ENCODE measurements at regions not wholly inside any gene's neighbourhood (a gene's known extent, or its start where the extent isn't known, plus 50 kb on each side); places are given as distances from the start of the nearest gene placed in this dataset.
"Not testable (repeated sequence)": the region's sequence is repeated elsewhere in the genome, so short reads cannot be mapped to it uniquely, and the experiment has no call there.

DNA sequence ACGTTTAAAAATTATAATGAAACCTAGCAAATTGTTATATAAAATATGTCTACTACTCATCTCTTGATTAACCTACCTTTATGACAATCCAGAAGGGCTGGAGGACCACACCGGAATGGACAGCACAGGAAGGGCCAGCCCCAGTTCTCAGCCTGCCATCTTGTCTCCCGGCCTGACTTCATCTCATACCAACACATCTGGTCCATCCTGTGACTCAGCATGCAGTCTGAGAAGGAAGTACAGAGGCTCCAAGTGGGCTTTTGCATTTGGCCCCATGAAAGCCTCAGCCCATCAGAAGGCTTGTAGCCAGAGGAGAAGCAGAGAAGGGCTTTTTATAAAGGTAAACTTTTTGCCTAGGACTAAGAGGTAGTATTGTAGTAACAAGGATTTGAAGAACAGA, 436.6 kb downstream of the MRPL39 start:
- no peak for DNase-seq (ENCODE audit: low read depth)

DNA sequence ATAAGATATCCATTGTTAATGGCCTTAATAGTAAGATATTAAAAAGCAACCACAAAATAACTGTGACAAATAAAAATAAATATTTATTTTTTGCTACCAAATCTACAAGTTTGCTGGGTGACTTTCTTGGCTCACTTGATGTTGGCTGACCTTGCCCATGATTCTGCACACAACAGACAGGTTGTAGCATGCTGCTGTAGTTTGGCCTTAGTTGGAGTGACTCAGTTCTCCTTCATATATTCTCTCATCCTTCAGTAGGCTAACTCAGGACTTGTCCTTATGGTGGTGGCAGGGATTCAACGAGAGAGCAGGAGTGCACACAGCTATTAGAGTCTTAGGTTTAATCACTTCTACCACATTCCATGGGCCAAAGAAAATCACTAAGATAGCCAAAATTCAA, 437.9 kb downstream of the MRPL39 start:
- DNase-seq (ENCODE audit: low read depth) = no peak

DNA sequence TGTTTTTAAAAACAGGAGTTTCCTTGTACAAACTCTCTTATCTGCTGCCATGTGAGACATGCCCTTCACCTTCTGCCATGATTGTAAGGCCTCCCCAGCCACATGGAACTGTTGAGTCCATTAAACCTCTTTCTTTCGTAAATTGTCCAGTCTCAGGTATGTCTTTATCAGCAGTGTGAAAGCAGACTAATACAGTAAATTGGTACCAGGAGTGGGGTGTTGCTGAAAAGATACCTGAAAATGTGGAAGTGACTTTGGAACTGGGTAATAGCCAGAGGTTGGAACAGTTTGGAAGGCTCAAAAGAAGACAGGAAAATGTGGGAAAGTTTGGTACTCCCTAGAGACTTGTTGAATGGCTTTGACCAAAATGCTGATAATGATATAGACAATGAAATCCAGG, 440.4 kb downstream of the MRPL39 start:
- not testable (repeated sequence) for DNase-seq (ENCODE audit: low read depth)

DNA sequence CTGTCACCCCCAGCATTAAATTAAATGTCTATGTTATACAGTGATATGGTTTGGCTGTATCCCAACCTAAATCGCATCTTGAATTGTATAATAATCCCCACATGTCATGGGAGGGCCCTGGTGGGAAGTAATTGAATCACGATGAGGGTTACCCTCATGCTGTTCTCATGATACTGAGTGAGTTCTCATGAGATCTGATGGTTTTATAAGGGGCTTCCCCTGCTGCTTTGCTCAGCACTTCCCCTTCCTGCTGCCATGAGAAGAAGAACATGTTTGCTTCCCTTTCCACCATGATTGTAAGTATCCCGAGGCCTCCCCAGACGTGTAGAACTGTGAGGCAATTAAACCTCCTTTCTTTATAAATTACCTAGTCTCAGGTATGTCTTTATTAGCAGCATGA, 445.7 kb downstream of the MRPL39 start:
- DNase-seq (ENCODE audit: low read depth) = no peak

DNA sequence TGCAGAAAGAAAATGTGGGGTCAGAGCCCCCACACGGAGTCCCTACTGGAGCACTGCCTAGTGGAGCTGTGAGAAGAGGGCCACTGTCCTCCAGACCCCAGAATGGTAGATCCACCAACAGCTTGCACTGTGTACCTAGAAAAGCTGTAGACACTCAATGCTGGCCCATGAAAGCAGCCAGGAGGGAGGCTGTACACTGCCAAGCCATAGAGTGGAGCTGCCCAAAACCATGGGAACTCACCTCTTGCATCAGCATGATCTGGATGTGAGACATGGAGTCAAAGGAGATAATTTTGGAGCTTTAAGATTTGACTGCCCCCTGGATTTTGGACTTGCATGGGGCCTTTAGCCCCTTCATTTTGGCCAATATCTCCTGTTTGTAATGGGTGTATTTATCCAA, 452.3 kb downstream of the MRPL39 start:
- DNase-seq (ENCODE audit: low read depth) = not testable (repeated sequence)

DNA sequence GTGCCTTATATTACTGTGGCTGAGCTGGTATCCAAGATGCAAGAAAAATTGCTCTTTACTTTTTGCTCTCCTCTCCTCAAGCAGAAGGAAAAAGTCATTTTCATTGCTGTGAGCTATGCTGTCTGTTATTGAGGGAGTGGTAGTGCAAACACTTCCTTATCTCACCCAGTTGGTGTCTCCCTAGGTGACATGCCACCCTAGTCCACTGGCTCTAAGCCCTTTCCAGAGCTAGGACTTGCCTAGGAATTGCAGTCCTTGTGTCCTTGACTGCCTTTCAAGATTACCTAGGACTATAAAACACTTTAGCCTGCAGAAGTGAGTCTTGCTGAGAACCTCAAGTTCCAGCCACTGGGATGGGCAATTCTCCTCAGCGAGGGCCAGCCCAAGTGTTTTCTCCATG, 458.3 kb downstream of the MRPL39 start:
- no peak for DNase-seq (ENCODE audit: low read depth)

DNA sequence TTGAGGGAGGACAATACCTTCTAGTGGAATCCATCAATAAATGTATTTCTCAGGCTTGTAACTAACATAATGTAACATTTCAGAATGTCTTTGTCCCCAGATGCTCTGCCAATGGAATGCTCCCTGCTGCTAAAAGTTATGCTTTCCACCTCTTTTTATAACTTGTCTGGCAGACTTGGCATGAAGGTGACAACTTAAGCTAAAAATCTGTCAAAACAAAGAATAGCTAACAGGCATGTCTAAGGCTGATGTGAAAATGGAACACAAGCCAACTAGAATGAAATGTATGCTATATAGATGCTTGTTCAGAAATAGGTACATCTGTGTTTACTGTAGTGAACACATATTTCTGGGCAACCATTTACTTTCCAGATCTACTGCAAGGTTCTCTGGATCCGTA, 467.9 kb downstream of the MRPL39 start:
- DNase-seq (ENCODE audit: low read depth) = no peak

DNA sequence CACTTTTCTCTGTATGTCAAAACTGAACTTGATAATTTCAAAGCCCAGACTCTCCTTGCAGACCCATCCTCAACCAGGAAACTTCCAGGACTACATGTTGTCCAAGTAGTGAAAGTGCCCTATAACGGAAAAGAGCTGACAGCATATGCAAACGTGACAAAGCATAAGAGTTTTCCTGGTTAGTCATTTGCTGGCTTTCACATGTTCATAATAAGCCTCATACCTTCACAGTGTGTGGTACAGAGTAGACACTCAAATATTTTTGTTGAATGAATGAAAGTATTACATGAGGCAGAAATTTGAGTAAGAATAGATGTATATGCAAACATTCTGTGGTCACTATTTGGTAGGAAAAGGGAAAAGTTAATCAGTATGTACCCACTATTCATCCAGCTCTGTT, 473.3 kb downstream of the MRPL39 start:
- DNase-seq (ENCODE audit: low read depth) = no peak

DNA sequence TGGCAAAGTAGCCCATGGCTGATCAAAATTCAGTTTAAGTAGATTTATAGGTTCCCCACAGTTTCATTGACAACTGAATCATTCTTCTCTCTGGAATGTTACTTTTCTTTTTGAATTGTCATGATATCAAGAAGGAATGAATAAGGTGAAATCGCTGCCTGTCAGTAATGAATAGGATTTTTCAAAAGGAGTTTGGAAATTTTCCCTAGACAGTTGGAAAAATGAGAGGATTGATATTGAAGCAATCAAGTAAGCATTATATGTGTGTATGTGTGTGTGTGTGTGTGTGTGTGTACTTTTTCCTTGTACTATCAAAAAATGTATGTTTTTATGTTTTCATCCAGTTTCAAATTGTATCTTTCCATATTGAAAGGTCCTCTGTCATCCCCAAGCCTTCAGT, 479.5 kb downstream of the MRPL39 start:
- no peak for DNase-seq (ENCODE audit: low read depth)

DNA sequence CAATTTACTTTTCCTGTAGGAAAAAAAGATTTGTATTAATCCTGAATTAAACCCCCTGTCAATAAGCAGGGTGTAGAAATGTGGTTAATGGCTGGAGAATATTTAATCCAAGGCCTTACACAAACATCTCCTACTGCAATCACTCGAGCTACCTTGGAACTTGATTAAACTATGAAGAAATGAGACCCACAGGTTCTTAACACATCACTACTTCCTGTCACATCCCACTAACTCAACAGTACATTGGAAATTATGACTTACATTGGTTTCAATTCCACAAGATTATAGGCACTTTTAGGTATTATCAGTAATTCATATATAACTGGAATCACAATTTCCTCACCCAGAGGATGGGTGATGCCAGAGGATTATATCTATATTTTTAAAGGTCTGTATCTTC, 480.3 kb downstream of the MRPL39 start:
- no peak for DNase-seq (ENCODE audit: low read depth)

DNA sequence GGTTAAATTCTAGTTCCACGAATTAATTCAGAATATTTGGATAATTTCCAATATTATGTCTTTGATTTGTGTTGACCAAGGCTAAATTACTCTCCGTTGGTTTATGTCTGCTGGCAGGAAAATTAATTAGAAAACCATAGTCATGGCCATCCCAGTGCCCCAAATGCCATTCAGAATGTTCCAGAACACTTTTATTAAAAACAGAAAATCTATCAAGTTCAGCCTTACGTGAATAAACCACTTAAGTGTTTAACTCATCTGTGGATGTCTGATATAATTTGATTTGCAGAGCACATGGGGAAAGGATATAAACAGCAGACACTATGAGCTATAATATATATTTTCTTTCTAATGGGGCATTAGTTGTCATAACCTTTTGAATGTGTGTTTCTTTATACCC, 480.7 kb downstream of the MRPL39 start:
- no peak for DNase-seq (ENCODE audit: low read depth)

DNA sequence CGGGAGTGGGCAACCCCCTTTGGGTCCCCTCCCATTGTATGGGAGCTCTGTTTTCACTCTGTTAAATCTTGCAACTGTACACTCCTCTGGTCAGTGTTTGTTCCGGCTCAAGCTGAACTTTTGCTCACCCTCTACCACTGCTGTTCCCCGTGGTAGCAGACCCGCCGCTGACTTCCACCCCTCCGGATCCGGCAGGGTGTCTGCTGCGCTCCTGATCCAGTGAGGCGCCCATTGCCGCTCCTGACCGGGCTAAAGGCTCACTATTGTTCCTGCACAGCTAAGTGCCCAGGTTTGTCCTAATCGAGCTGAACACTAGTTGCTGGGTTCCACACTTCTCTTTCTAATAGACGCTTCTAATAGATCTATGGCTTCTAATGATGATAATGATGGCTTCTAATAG, 488.6 kb downstream of the MRPL39 start:
- DNase-seq (ENCODE audit: low read depth) = no peak

DNA sequence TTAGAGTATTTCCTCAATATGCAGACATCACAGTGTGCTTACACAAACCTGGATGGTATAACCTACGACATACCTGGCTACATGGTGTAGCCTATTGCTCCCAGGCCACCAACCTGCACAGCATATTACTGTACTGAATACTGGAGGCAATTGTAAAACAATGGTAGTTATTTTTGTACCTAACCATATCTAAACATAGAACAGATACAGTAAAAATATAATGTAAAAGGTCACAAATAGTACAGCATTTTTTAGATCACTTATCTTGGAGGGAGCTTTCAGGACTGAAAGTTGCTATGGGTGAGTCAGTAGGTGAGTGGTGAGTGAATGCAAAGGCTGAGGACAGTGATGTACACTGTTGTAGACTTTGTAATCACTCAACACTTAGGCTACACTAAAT, 492.3 kb downstream of the MRPL39 start:
- no peak for DNase-seq (ENCODE audit: low read depth)

DNA sequence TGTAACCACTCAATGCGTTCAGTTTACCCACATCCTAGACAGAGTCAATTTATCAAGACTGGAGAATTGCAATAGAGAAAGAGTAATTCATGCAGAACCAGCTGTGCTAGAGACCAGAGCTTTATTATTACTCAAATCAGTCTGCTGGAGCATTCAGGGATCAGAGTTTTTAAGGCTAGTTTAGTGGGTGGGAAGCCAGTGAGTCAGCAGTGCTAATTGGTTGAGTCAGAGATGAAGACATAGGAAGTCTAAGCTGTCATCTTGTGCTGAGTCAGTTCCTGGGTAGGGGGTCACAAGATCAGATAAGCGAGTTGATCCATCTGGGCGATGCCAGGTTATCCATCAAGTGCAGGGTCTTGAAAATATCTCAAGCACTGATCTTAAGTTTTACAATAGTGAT, 499.6 kb downstream of the MRPL39 start:
- no peak for DNase-seq (ENCODE audit: low read depth)

DNA sequence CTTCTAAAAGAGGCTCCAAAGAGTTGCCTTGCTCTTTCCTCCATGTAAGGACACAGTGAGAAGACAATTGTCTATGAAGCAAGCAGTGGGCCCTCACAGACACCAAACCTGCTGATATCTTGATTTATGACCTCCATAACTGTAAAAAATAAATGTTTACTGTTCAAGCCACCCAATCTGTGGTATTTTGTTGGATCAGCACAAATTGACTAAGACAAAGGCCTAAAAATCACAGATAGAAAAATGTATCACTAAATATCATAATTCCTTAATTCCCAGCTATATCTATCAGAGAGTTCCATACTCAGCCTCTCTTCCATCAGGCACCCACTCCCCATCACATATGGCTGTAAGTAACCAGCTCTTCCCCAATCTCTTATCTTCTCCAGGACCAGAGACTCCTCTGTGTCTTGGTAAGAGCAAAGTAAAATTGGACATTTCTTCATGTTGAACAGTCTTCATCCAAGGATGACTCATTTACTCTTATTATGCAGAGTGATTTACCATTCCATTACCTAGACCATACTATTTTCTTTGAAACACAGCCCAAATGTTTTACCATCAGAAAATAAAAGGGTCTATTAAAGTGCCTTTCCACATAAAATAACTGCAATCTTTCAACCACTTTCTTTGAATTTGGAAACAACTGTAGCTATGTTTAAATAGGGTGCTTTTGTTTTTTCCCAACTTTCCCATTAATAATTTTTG, 503.6 kb downstream of the MRPL39 start:
- no peak for DNase-seq (ENCODE audit: low read depth)

DNA sequence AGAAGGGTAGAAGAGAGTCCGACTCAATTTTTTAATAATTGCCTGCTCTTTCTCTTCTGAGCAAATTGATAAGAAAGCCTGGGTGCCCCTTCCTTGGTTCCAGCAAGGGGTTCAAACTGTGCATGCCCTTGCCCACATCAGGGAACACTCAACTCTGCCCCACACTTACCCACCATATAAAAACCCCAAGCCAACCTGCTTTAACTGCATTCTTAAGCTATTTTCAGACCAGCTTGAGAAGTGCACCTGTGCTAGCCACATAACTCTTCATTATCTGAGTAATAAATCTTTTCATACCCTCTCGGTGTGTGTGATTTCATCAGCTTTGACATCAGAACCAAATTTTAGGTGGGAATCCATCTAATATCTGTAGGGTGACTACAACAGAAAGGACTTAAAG, 509.6 kb downstream of the MRPL39 start:
- no peak for DNase-seq (ENCODE audit: low read depth)

DNA sequence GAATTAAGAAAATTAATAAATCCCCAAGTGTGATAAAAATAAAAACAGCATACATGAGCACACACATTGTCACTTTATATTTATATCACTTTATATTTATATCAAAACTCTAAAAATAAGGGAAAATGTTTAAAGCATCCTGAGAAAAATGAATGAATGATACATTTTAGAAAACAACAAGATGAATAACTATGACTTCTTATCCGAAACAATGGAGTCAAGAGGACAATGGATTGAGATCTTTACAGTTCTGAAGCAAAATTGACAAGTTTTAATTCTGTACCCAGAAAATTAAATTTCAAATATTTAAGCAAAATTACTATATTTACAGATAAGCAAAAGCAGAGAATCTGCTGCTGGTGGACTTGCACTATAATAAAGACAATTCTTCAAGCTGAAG, 512.6 kb downstream of the MRPL39 start:
- no peak for DNase-seq (ENCODE audit: low read depth)

DNA sequence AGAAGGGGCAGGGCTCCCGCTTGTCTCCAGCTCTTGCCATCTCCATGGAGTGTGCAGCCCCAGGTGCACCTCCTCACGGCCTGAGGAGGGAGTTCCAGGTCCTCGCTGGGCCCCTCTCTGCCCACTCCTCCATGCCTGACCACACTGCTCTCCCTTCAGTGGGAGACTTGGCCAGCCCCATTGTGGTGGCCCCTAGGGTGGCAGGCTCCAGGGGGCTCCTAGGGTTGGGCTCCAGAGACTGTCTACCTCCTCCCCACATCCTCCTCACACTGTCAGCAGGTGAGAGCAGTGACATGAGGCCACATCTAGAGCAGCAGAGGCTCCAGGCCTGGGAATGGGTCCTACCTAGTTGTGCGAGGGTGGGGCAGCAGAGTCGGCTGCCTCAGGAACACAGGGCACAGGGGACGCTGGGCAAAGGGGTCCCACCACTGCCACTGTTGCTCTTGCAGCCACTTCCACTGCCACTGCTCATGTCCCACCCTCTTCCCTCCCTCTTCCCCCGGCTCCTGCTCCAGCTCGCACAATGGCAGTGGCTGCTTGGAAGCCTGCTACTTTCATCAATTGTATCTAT, 514.8 kb downstream of the MRPL39 start:
- no peak for DNase-seq (ENCODE audit: low read depth)

DNA sequence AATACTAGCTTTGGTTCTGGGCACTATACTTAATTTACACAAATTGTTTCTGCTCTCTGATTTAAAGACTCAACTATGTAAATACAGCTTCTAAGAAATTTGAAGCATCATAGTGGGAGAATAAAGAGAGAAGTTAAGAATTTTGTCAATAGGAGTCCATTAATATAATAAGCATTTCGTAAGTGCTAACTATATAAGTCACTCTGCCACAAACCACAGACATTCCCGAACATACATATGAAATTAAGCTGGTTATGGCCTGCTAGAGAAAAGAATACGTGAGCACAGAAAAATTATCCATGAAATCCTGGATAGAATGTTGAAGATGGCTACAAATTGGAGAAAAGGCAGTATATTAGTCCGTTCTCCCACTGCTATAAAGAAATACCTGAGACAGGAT, 526.2 kb downstream of the MRPL39 start:
- DNase-seq (ENCODE audit: low read depth) = no peak

DNA sequence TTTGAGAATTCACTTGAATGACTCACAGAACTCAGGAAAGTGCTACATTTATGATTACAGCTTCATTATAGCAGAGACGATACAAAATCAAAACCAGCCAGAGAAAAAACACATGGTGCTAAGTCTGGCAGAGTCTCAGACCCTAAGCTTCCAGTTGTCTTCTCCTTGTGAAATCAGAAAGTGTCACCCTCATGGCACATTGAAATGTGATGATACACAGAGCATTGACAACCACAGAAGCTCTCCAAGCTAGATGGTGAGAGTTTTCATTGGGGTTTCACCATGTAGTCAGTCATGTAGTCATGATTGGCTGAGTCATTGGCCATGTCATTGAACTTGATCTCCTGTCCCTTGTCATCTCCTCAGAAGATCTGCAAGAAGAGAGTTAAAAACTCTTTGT, 526.6 kb downstream of the MRPL39 start:
- no peak for DNase-seq (ENCODE audit: low read depth)

DNA sequence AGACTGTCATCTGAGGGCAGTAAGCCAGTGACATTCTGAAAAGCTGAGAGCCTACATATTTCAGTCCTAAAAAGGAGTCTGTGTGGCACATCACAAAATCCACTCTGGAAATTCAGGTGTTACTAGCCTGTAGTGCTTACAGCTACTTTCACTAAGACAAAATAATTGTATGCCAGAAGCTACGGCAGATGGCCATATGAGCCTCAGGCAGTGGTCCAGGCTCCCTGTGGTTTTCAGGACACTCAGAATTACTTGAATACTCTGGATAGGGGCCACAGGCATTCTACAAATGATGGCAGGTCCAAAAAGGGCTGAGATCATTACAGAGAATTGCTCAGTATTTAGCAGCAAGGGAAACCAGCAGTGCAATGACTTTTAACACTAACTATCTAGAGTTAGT, 527.1 kb downstream of the MRPL39 start:
- DNase-seq (ENCODE audit: low read depth) = no peak

DNA sequence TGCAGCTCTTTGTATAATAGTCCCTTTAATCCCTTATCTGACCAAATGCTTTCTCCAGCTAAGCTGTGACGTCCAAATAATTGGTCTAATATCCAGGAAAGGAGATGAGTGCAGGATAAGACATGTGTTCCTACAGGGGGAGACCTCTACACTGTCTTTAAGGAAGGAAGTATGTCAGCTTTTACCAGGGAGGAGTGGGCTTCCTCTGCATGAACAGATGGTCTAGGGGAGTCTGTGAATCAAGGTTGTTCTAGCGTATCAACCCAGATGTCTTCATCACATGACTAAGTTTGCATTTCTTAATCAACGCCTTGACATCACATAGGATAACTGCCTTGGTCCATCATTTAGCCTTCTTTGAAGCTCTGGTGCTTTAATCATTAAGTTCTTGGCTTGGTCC, 528.2 kb downstream of the MRPL39 start:
- DNase-seq (ENCODE audit: low read depth) = no peak

DNA sequence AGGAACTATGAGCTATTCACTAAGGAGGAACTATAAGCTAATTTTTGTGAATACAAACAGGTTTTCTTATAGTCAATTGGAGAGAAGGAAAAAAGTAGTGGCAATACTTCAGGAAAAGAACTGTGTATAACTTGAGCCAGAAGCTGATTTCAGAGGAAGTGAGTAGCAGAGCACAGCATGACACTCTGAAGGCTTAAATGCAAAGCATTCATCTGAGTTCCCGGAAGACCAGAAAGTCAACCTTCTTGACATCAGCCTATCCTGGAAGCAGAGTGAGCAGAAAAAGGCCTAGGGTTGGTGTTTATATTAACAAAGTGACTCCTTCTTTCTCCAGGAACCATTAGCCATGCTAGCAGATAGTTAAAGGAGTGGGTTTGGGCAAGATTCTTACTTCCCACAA, 545.2 kb downstream of the MRPL39 start:
- DNase-seq (ENCODE audit: low read depth) = no peak

DNA sequence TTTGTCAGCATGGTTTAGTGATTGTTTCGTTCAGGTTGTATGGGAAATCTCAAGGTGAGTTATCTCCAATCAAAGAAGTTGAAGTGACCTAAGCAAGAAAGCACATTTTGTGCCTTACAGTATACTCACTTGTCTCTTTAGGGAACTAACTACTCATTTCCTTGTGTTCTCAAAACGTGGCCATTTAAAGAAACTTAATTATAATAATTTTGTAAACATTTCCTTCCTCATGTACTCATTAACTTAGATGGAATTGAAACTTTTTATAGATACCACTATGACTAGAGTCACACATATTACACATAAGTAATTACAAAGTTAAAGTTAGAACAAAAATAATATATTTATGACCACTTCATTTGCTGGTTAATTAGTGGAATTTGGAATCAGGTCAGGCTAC, 552.6 kb downstream of the MRPL39 start:
- DNase-seq (ENCODE audit: low read depth) = no peak
